ENCODE measurements at regions not wholly inside any gene's neighbourhood (a gene's known extent, or its start where the extent isn't known, plus 50 kb on each side); places are given as distances from the start of the nearest gene placed in this dataset.

GRCh38 chr1:4594286-4594991, 60.0 kb upstream of the AJAP1 start:
- H4K5ac ChIP-seq (ENCODE audit: low read depth, low read length) = no peak overlapping the region
- H2BK120ac ChIP-seq (ENCODE audit: low read depth, low read length) = no peak overlapping the region
- dilution Hi-C loops (cut with HindIII; ENCODE audit: low sequenced_read_pairs, unreplicated experiment) = no loop called here
- CTCF ChIA-PET = no interaction called here
- DNase-seq (no peak), ATAC-seq (ENCODE audit: low read depth) (no peak)
- in situ Hi-C loops (cut with MboI; ENCODE audit: low sequenced_read_pairs) = no loop called here
- H3K14ac ChIP-seq (replicated peaks; ENCODE audit: low read depth, low read length) = no peak overlapping the region
- H4K8ac ChIP-seq (ENCODE audit: low read depth in 2 of 2, low read length in 2 of 2) = no peak overlapping the region
- intact Hi-C loops (cut with micrococcal nuclease) = no loop called here
- H2AK5ac ChIP-seq (ENCODE audit: low read depth, low read length) = no peak overlapping the region
- H2AK9ac ChIP-seq (replicated peaks; ENCODE audit: low read depth, low read length, poor library complexity) = no peak overlapping the region
- BruUV-seq (replicated peaks) = no TSS peak
- H4K91ac ChIP-seq (ENCODE audit: insufficient read depth, low read depth, low read length) = no peak overlapping the region
- no peak overlapping the region for H2BK15ac ChIP-seq (ENCODE audit: low read depth, low read length)
- no peaks in the 10 kb centered on the region for H3K79me1 ChIP-seq (ENCODE audit: low read depth in 1 of 2, low read length in 2 of 2)
- peaks cover 49% of the 10 kb centered on the region for H3K9me3 ChIP-seq (ENCODE audit: control insufficient read depth, insufficient read depth, low read length)
- POLR2A ChIA-PET (ENCODE audit: unreplicated experiment) = no interaction called here
- no peak overlapping the region for H3K4me3 ChIP-seq (ENCODE audit: insufficient read depth, low read depth, low read length)
- no peak overlapping the region for H3K4me2 ChIP-seq (ENCODE audit: low read depth, low read length)
- no peak overlapping the region for H3K18ac ChIP-seq (ENCODE audit: low read depth, low read length)
- H2BK5ac ChIP-seq (ENCODE audit: low read depth, low read length, poor library complexity, severe bottlenecking) = no peak overlapping the region
- no peak overlapping the region for H2BK20ac ChIP-seq (ENCODE audit: low read depth, low read length)
- TF ChIP-seq BHLHE40 (IDR thresholded peaks at IDR 0.05; ENCODE audit: low read depth, low read length) = no peak
- no peak for TF ChIP-seq SMC3 (IDR thresholded peaks at IDR 0.05; ENCODE audit: low read depth, low read length)
- no peak for TF ChIP-seq NFE2L2 (IDR thresholded peaks at IDR 0.05; ENCODE audit: low read depth, low read length)
- TF ChIP-seq CTCF (conservative IDR thresholded peaks at IDR 0.05; ENCODE audit: low read depth, low read length) = no peak
- no peak for TF ChIP-seq ELK1 (IDR thresholded peaks at IDR 0.05; ENCODE audit: borderline replicate concordance, low read depth, low read length)
- TF ChIP-seq POLR2A (IDR thresholded peaks at IDR 0.05; ENCODE audit: low read depth, low read length) = no peak
- no peak for TF ChIP-seq FOS (IDR thresholded peaks at IDR 0.05; ENCODE audit: low read depth, low read length)
- TF ChIP-seq MAZ (IDR thresholded peaks at IDR 0.05; ENCODE audit: borderline replicate concordance, low read depth, low read length) = no peak
- TF ChIP-seq RCOR1 (IDR thresholded peaks at IDR 0.05; ENCODE audit: insufficient replicate concordance, low read length) = no peak
- no peak for TF ChIP-seq MAFK (IDR thresholded peaks at IDR 0.05; ENCODE audit: low read depth, low read length)
- TF ChIP-seq, protein P1, sequence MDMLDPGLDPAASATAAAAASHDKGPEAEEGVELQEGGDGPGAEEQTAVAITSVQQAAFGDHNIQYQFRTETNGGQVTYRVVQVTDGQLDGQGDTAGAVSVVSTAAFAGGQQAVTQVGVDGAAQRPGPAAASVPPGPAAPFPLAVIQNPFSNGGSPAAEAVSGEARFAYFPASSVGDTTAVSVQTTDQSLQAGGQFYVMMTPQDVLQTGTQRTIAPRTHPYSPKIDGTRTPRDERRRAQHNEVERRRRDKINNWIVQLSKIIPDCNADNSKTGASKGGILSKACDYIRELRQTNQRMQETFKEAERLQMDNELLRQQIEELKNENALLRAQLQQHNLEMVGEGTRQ (IDR thresholded peaks at IDR 0.05; ENCODE audit: low read depth, low read length) = no peak
- TF ChIP-seq CEBPB (IDR thresholded peaks at IDR 0.05; ENCODE audit: low read depth, low read length) = no peak
- TF ChIP-seq RAD21 (IDR thresholded peaks at IDR 0.05; ENCODE audit: low read length) = no peak
- TF ChIP-seq CHD1 (IDR thresholded peaks at IDR 0.05; ENCODE audit: low read depth, low read length) = no peak
- no peak for TF ChIP-seq MXI1 (IDR thresholded peaks at IDR 0.05; ENCODE audit: borderline replicate concordance, low read depth, low read length)
- no peak for TF ChIP-seq RFX5 (IDR thresholded peaks at IDR 0.05; ENCODE audit: low read depth, low read length)
- H3K9ac ChIP-seq (ENCODE audit: low read depth, low read length) = no peak overlapping the region
- WGBS, 2 experiments (ENCODE audit: extremely low coverage in 2 of 2, insufficient read length in 1 of 2) = 32% methylated on average over 5 of the region's 13 CpGs; no CpG with 5 or more reads in 1 of the 2 experiments
- no peak overlapping the region for H2AFZ ChIP-seq (replicated peaks; ENCODE audit: low read length, poor library complexity)
- H3K23ac ChIP-seq (ENCODE audit: low read depth, low read length) = no peak overlapping the region
- no peaks in the 10 kb centered on the region for H3K4me1 ChIP-seq (ENCODE audit: control insufficient read depth, insufficient read depth, low read length)
- no peak overlapping the region for H3K4ac ChIP-seq (ENCODE audit: low read depth, low read length)
- no peak overlapping the region for H3K56ac ChIP-seq (ENCODE audit: extremely low read depth, insufficient read depth, low read length)
- no peak overlapping the region for H3K27ac ChIP-seq (ENCODE audit: insufficient read depth, low read length)
- H3K27me3 ChIP-seq (ENCODE audit: control insufficient read depth, insufficient read depth, low read length) = no peaks in the 10 kb centered on the region
- no peaks in the 10 kb centered on the region for H4K20me1 ChIP-seq (ENCODE audit: insufficient read depth, low read length)
- no peaks in the 10 kb centered on the region for H3K9me1 ChIP-seq (ENCODE audit: insufficient read depth, low read length)
- H3K36me3 ChIP-seq (ENCODE audit: control insufficient read depth, insufficient read depth, low read length) = no peaks in the 10 kb centered on the region
